Kidney (tissue), 13 donors: ENCODE measurements at regions not wholly inside any gene's neighbourhood (a gene's known extent, or its start where the extent isn't known, plus 50 kb on each side); places are given as distances from the start of the nearest gene placed in this dataset.

ENCODE experiments used
- DNase-seq, 5 donors: peaks; one replicate each; pipeline ENCODE4 v3.0.0-alpha.2; 2013 to 2020
- FAIRE-seq: peaks from 2 replicates; lab custom pipeline; 2012; peaks lifted over from hg19 to GRCh38; lab: Jason Lieb, UNC
- H3K27ac ChIP-seq, 2 donors: one replicate each; pipeline ENCODE4 v1.7.0; 2013; ENCODE audit warnings: low read depth in 2 of 2, low read length in 2 of 2, inconsistent platforms in 1 of 2
- H3K27me3 ChIP-seq: one replicate; pipeline ENCODE4 v1.7.1; 2013; ENCODE audit warnings: low read length, inconsistent platforms; ENCODE audit not compliant: control insufficient read depth, insufficient read depth
- H3K36me3 ChIP-seq, 3 donors: one replicate each; pipeline versions ENCODE4 v1.7.0 to v1.7.1; 2013; ENCODE audit warnings: low read length in 3 of 3, control low read depth in 1 of 3, inconsistent platforms in 1 of 3; ENCODE audit not compliant: insufficient read depth in 3 of 3, control insufficient read depth in 2 of 3
- H3K4me1 ChIP-seq, 3 donors: one replicate each; pipeline versions ENCODE4 v1.7.0 to v1.7.1; 2013; ENCODE audit warnings: low read length in 3 of 3, inconsistent platforms in 1 of 3, low read depth in 1 of 3; ENCODE audit not compliant: control insufficient read depth in 2 of 3, insufficient read depth in 2 of 3
- H3K4me3 ChIP-seq, 3 donors: one replicate each; pipeline versions ENCODE4 v1.7.0 to v1.8.1; 2013; ENCODE audit warnings: low read length in 3 of 3, control low read depth in 1 of 3, inconsistent platforms in 1 of 3
- H3K9ac ChIP-seq, 3 donors: one replicate each; pipeline versions ENCODE4 v1.7.0 to v1.7.1; 2013; ENCODE audit warnings: low read length in 3 of 3, control low read depth in 1 of 3, inconsistent platforms in 1 of 3
- H3K9me3 ChIP-seq, 3 donors: one replicate each; pipeline versions ENCODE4 v1.7.0 to v1.7.1; 2013; ENCODE audit warnings: low read length in 3 of 3, control low read depth in 1 of 3, inconsistent platforms in 1 of 3; ENCODE audit not compliant: control insufficient read depth in 2 of 3, insufficient read depth in 1 of 3
- CTCF ChIP-seq: IDR thresholded peaks from 3 replicates; pipeline ENCODE4 v1.5.1; 2012; ENCODE audit warnings: mild to moderate bottlenecking, moderate library complexity, borderline replicate concordance; ENCODE audit not compliant: insufficient read depth; ENCODE audit errors: extremely low read depth
- intact Hi-C: fragments of 100-400 bp; cut with DNase I; formaldehyde crosslinking; loops from one replicate; pipeline ENCODE4 v1.11.1; 2022
- donor health status: control.
- donor health status: control.
- donor health status: control.
- donor health status: control.
- donor health status: control.
- donor health status: DM: yes; HTN: yes; CAD: no.
- donor health status: Normal renal cell carcinoma (clear cell type).

GRCh38 chr2:216279459-216279858 is 92.8 kb downstream of the MARCHF4 start:
- H3K9ac ChIP-seq: no peak overlapping the region

GRCh38 chr2:216279031-216279430 is 93.3 kb downstream of the MARCHF4 start:
- H3K9ac ChIP-seq: no peak overlapping the region
- no peak for TF ChIP-seq CTCF
- DNase-seq: no peak
- no peak for FAIRE-seq
- H3K27me3 ChIP-seq: no peaks in the 10 kb centered on the region
- intact Hi-C loops: no loop called here
- no peaks in the 10 kb centered on the region for H3K36me3 ChIP-seq
- no peak overlapping the region for H3K27ac ChIP-seq
- H3K4me1 ChIP-seq: no peaks in the 10 kb centered on the region
- no peaks in the 10 kb centered on the region for H3K9me3 ChIP-seq
- H3K4me3 ChIP-seq: no peak overlapping the region

More at GRCh38 chr2:216279459-216279858, 92.8 kb downstream of the MARCHF4 start:
- H3K9me3 ChIP-seq: no peaks in the 10 kb centered on the region
- H3K27ac ChIP-seq: no peak overlapping the region
- no peaks in the 10 kb centered on the region for H3K36me3 ChIP-seq
- H3K4me1 ChIP-seq: no peaks in the 10 kb centered on the region
- DNase-seq: peak in 1 of 5 donors; percentile 23
- H3K4me3 ChIP-seq: no peak overlapping the region
- intact Hi-C loops: no loop called here
- FAIRE-seq: no peak
- no peaks in the 10 kb centered on the region for H3K27me3 ChIP-seq
- no peak for TF ChIP-seq CTCF

DNA sequence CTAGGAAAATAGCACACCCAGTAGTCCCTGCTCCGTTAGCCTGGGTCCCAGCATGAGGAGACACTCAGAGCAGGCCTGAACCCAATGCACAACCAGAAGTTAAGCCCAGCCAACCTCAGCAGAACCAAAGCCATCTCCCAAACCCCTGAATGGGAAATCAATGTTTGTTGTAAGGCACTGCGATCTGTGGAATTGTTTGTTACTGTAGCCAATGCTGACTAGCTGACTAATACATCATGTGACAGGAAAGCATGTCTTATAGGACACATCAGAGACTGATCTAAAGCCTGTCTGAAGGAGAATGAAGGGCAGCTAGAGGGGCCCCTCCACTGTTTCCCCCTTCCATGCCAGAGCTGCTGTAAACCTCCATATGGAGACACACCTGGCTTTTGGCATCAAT is 96.4 kb downstream of the MARCHF4 start:
- H3K9ac ChIP-seq: no peak overlapping the region
- no peaks in the 10 kb centered on the region for H3K4me1 ChIP-seq
- DNase-seq (no peak), FAIRE-seq (no peak)
- no peaks in the 10 kb centered on the region for H3K9me3 ChIP-seq
- no peaks in the 10 kb centered on the region for H3K27me3 ChIP-seq
- no peaks in the 10 kb centered on the region for H3K36me3 ChIP-seq
- no peak overlapping the region for H3K27ac ChIP-seq
- no peak overlapping the region for H3K4me3 ChIP-seq
- intact Hi-C loops: no loop called here
- TF ChIP-seq CTCF: no peak

DNA sequence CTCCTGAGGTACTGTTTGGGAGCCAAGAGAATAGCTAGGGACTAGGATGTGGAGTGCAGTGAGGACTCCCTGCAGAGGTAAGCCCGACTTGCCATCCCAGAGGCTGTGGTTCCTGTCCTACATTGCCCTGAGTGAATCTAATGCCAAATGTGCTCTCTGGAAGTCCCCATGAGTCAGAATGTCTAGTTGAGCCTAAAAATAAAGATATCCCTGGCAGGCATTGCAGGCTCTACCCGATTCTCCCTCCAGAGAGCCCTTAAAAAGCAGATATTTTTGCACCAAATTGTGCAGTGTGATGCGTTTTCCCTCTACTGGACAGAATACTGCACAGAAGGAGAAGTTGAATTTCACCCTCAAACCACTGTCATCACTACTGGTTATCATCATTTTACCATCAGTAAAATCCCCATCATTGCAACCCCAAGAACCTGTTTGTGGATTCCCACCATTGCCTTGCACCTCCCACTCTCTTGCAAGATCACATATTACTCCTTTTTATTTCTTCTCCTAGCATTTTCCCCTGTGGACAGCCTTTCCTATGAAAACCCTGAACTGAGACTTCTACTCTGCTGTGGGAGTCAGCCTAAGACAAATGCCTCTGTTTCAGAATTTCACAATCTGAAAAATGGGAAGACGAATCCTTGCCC is 98.0 kb downstream of the MARCHF4 start:
- H3K27ac ChIP-seq: no peak overlapping the region
- H3K9ac ChIP-seq: no peak overlapping the region
- FAIRE-seq (no peak), DNase-seq (no peak)
- no peak for TF ChIP-seq CTCF
- H3K4me1 ChIP-seq: no peaks in the 10 kb centered on the region
- H3K27me3 ChIP-seq: no peaks in the 10 kb centered on the region
- intact Hi-C loops: no loop called here
- no peak overlapping the region for H3K4me3 ChIP-seq
- no peaks in the 10 kb centered on the region for H3K9me3 ChIP-seq
- no peaks in the 10 kb centered on the region for H3K36me3 ChIP-seq
